GM12878 (cell line): ENCODE measurements at regions not wholly inside any gene's neighbourhood (a gene's known extent, or its start where the extent isn't known, plus 50 kb on each side); places are given as distances from the start of the nearest gene placed in this dataset.

ENCODE experiments used
- ATAC-seq: fragments of 200-7000 bp; cut with Tn5 transposase; 3 replicates; pipeline ENCODE4 v1.9.1; 2020; ENCODE audit warnings: mild to moderate bottlenecking, moderate library complexity
- BruUV-seq: library from RNA; stranded (reverse); fragments of 400-500 nt; replicated peaks from 2 replicates; lab custom pipeline; 2021; lab: Mats Ljungman, UMichigan
- CTCF ChIA-PET: fragments of 300-600 bp; sonication (Branson Sonifier 250); formaldehyde crosslinking; extraction: SDS; loops from one replicate; lab custom pipeline; 2021; ENCODE audit warnings: inconsistent platforms; lab: Yijun Ruan, JAX
- POLR2A ChIA-PET: fragments of 350-600 bp; formaldehyde crosslinking; extraction: SDS; loops from one replicate; lab custom pipeline; 2021; ENCODE audit warnings: inconsistent platforms; lab: Charles Lee
- RAD21 ChIA-PET: fragments of 300-600 bp; sonication (Branson Sonifier 250); formaldehyde crosslinking; loops from one replicate; lab custom pipeline; 2023; ENCODE audit warnings: antibody characterized with exemption; ENCODE audit not compliant: unreplicated experiment; lab: Charles Lee
- SMC1A ChIA-PET: fragments of 300-600 bp; sonication (Branson Sonifier 250); formaldehyde crosslinking; loops from one replicate; lab custom pipeline; 2023; ENCODE audit not compliant: unreplicated experiment, uncharacterized antibody; lab: Charles Lee
- DNase-seq: peaks from one replicate; pipeline ENCODE4 v3.0.0-alpha.2; 2011; ENCODE audit warnings: low read depth, low spot score
- FAIRE-seq: peaks from 3 replicates; lab custom pipeline; 2011; peaks lifted over from hg19 to GRCh38; lab: Jason Lieb, UNC
- H2AFZ ChIP-seq: 2 replicates; pipeline ENCODE4 v1.6.0; 2011; ENCODE audit warnings: low read depth, low read length, control low read depth; ENCODE audit not compliant: control insufficient read depth
- H3K27ac ChIP-seq: 2 replicates; pipeline ENCODE4 v1.5.1; 2011; ENCODE audit warnings: control low read depth; ENCODE audit not compliant: control insufficient read depth, insufficient read depth
- H3K27me3 ChIP-seq, 2 experiments: replicated peaks in 1 of 2; 2 replicates each; pipeline versions ENCODE4 v1.6.0 to v1.6.1; 2011; ENCODE audit warnings: low read length in 1 of 2; ENCODE audit not compliant: control insufficient read depth in 2 of 2, insufficient read depth in 2 of 2
- H3K36me3 ChIP-seq, 2 experiments: 2 replicates each; pipeline ENCODE4 v1.5.1; 2011; ENCODE audit warnings: low read length in 1 of 2; ENCODE audit not compliant: control insufficient read depth in 2 of 2, insufficient read depth in 2 of 2
- H3K4me1 ChIP-seq: 2 replicates; pipeline ENCODE4 v1.6.1; 2011; ENCODE audit warnings: mild to moderate bottlenecking, low read length, moderate library complexity, mixed read lengths; ENCODE audit not compliant: control insufficient read depth, insufficient read depth
- H3K4me2 ChIP-seq: 2 replicates; pipeline ENCODE4 v1.6.0; 2011; ENCODE audit warnings: control low read depth; ENCODE audit not compliant: control insufficient read depth, insufficient read depth
- H3K4me3 ChIP-seq: fragments of 200-600 bp; sonication (generic); 2 replicates; pipeline ENCODE4 v1.5.1; 2016
- H3K79me2 ChIP-seq: 2 replicates; pipeline ENCODE4 v1.6.0; 2011; ENCODE audit warnings: low read length; ENCODE audit not compliant: control insufficient read depth, insufficient read depth
- H3K9ac ChIP-seq: 2 replicates; pipeline ENCODE4 v1.8.0; 2011; ENCODE audit warnings: low read length, control low read depth, mixed read lengths; ENCODE audit not compliant: control insufficient read depth, insufficient read depth
- H3K9me3 ChIP-seq: replicated peaks from 3 replicates; pipeline ENCODE4 v1.5.1; 2011; ENCODE audit warnings: mild to moderate bottlenecking, low read length; ENCODE audit not compliant: control insufficient read depth, insufficient read depth
- H4K20me1 ChIP-seq: 2 replicates; pipeline ENCODE4 v1.6.0; 2011; ENCODE audit not compliant: control insufficient read depth, insufficient read depth
- CTCF ChIP-seq, 3 experiments: IDR thresholded peaks in 2 of 3; conservative IDR thresholded peaks in 1 of 3; 2 replicates each; pipeline ENCODE4 v1.5.1; 2011; ENCODE audit warnings: low read depth in 3 of 3, low read length in 3 of 3, mild to moderate bottlenecking in 3 of 3, control low read depth in 2 of 3, moderate library complexity in 2 of 3, inconsistent platforms in 1 of 3, mixed read lengths in 1 of 3; ENCODE audit not compliant: control insufficient read depth in 2 of 3, insufficient read depth in 1 of 3; ENCODE audit errors: extremely low read depth in 1 of 3
- YY1 ChIP-seq: IDR thresholded peaks from 2 replicates; pipeline ENCODE4 v1.6.1; 2011; ENCODE audit warnings: low read depth, mild to moderate bottlenecking, low read length
- WGBS: methylation state at CpG from one replicate; pipeline ENCODE4 v1.1.6; 2016; ENCODE audit warnings: low lambda C conversion rate; ENCODE audit not compliant: insufficient replicate concordance, insufficient coverage; ENCODE audit errors: missing lambda C conversion rate; 5-methylcytosine and 5-hydroxymethylcytosine counted together
- in situ Hi-C: fragments of 300-500 bp; cut with MboI; formaldehyde crosslinking; loops from 9 replicates; pipeline ENCODE4 v1.14.3; 2018; ENCODE audit warnings: mixed read lengths
- intact Hi-C: fragments of 100-400 bp; cut with micrococcal nuclease; formaldehyde crosslinking; loops from one replicate; pipeline ENCODE4 v1.14.2; 2022; ENCODE audit not compliant: unreplicated experiment

- H4K20me1 ChIP-seq: no peaks in the 10 kb centered on the region
These were observed 85.7 kb upstream of the NGF start for GRCh38 chr1:115423776-115424175.

GRCh38 chr1:115419571-115419970 is 81.5 kb upstream of the NGF start:
- RAD21 ChIA-PET: no interaction called here
- no peak overlapping the region for H2AFZ ChIP-seq
- no peak for DNase-seq
- H3K27me3 ChIP-seq: no peaks in the 10 kb centered on the region
- no peaks in the 10 kb centered on the region for H3K36me3 ChIP-seq
- H3K4me2 ChIP-seq: no peak overlapping the region
- BruUV-seq: no TSS peak
- H3K4me3 ChIP-seq: no peak overlapping the region
- H3K4me1 ChIP-seq: no peaks in the 10 kb centered on the region
- no peak for FAIRE-seq
- intact Hi-C loops (no loop called here), in situ Hi-C loops (no loop called here)
- no peak overlapping the region for H3K9ac ChIP-seq
- H3K9me3 ChIP-seq: no peaks in the 10 kb centered on the region
- CTCF ChIA-PET: no interaction called here
- no peak for TF ChIP-seq CTCF (IDR thresholded peaks at IDR 0.05 in 2 of 3, conservative IDR thresholded peaks at IDR 0.05 in 1 of 3; ENCODE audit: control insufficient read depth in 2 of 3, extremely low read depth in 1 of 3, insufficient read depth in 1 of 3, low read depth in 3 of 3, low read length in 3 of 3)
- no peaks in the 10 kb centered on the region for H3K79me2 ChIP-seq
- H3K27ac ChIP-seq: no peak overlapping the region
- ATAC-seq: no peak
- H4K20me1 ChIP-seq: no peaks in the 10 kb centered on the region
- POLR2A ChIA-PET: no interaction called here
- 35% methylated on average over 3 of the region's 3 CpGs for WGBS
- SMC1A ChIA-PET: no interaction called here

More at GRCh38 chr1:115423776-115424175, 85.7 kb upstream of the NGF start:
- no TSS peak for BruUV-seq
- Histone ChIP-seq H3K79me2 (no peaks in the 10 kb centered on the region), H3K9ac (no peak overlapping the region), H2AFZ (no peak overlapping the region), H3K4me3 (no peak overlapping the region), H3K27ac (no peak overlapping the region), H3K4me1 (no peaks in the 10 kb centered on the region), H3K27me3 (no peaks in the 10 kb centered on the region), H3K36me3 (no peaks in the 10 kb centered on the region), H3K4me2 (no peak overlapping the region), H3K9me3 (no peaks in the 10 kb centered on the region)
- 38% methylated on average over 5 of the region's 5 CpGs for WGBS
- ChIA-PET CTCF (no interaction called here), RAD21 (no interaction called here), POLR2A (no interaction called here), SMC1A (no interaction called here)
- DNase-seq: no peak
- FAIRE-seq: no peak
- intact Hi-C loops (no loop called here), in situ Hi-C loops (loop anchor here (10.0 kb wide), 1 partner anchor 61 kb away; no protein-coding TSS in a partner anchor)
- ATAC-seq: no peak
- no peak for TF ChIP-seq YY1
